ENCODE measurements at regions not wholly inside any gene's neighbourhood (a gene's known extent, or its start where the extent isn't known, plus 50 kb on each side); places are given as distances from the start of the nearest gene placed in this dataset.

DNA sequence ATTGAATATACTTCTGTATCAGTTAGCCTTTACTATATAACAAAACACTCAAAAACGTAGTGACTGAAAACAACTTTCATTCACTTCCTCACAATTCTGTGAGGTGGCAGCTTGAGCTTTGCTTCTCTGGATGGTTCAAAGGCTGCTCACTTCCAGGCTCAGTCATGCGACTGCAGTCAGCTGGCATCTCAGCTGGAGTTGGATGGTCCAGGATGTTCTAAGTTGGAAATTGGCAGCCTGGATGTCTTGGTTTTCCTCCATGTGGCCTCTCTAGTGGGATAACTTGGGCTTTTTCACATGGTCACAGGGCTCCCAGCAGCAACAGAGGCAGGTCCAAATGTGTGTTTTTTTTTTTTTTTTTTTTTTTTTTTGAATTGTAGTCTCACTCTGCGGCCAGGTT lies 204.4 kb downstream of the LACC1 start:
- peaks cover 29 to 36% of the 10 kb centered on the region in 2 experiments for H3K9me3 Mint-ChIP-seq

More for the DNA sequence above, 204.4 kb downstream of the LACC1 start:
- no peak overlapping the region for H3K56ac ChIP-seq (ENCODE audit: insufficient read length, low read depth, low read length)
- peaks cover 9% of the 10 kb centered on the region for H3K27me3 Mint-ChIP-seq (ENCODE audit: low read depth)
- H2AK5ac ChIP-seq (ENCODE audit: insufficient read length, low read length) = no peak overlapping the region
- no peaks in the 10 kb centered on the region for H3K79me1 ChIP-seq (ENCODE audit: insufficient read depth, low read depth, low read length, poor library complexity, severe bottlenecking)
- no peaks in the 10 kb centered on the region for H3K27me3 ChIP-seq (ENCODE audit: insufficient read depth, low read length)
- H3T11ph ChIP-seq (ENCODE audit: low read length) = no peak overlapping the region
- TF ChIP-seq, protein P1, sequence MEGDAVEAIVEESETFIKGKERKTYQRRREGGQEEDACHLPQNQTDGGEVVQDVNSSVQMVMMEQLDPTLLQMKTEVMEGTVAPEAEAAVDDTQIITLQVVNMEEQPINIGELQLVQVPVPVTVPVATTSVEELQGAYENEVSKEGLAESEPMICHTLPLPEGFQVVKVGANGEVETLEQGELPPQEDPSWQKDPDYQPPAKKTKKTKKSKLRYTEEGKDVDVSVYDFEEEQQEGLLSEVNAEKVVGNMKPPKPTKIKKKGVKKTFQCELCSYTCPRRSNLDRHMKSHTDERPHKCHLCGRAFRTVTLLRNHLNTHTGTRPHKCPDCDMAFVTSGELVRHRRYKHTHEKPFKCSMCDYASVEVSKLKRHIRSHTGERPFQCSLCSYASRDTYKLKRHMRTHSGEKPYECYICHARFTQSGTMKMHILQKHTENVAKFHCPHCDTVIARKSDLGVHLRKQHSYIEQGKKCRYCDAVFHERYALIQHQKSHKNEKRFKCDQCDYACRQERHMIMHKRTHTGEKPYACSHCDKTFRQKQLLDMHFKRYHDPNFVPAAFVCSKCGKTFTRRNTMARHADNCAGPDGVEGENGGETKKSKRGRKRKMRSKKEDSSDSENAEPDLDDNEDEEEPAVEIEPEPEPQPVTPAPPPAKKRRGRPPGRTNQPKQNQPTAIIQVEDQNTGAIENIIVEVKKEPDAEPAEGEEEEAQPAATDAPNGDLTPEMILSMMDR (conservative IDR thresholded peaks at IDR 0.05) = no peak
- H3K23me2 ChIP-seq (ENCODE audit: insufficient read length, low read depth, low read length, poor library complexity, severe bottlenecking) = no peaks in the 10 kb centered on the region
- no peak overlapping the region for H3K23ac ChIP-seq (ENCODE audit: insufficient read length, low read depth, low read length)
- H3K18ac ChIP-seq (ENCODE audit: insufficient read length, low read depth, low read length) = no peak overlapping the region
- H3K36me3 Mint-ChIP-seq (ENCODE audit: insufficient read depth in 1 of 3, low read depth in 3 of 3) = peaks cover 23 to 49% (median 36%) of the 10 kb centered on the region in 3 experiments
- H4K91ac ChIP-seq (ENCODE audit: insufficient read length, low read depth, low read length) = no peak overlapping the region
- WGBS (ENCODE audit: extremely low coverage, insufficient read length, low lambda C conversion rate) = no CpG with 5 or more reads among the region's 3 CpGs
- H2AFZ ChIP-seq (ENCODE audit: low read length) = no peak overlapping the region
- no peak overlapping the region for H2BK120ac ChIP-seq (ENCODE audit: low read depth, low read length, poor library complexity, severe bottlenecking)
- H3K4ac ChIP-seq (ENCODE audit: low read depth, low read length) = no peak overlapping the region
- DNase-seq = no peak
- H4K8ac ChIP-seq (replicated peaks; ENCODE audit: insufficient read length, low read depth, low read length) = no peak overlapping the region
- H2BK5ac ChIP-seq (ENCODE audit: insufficient read length, low read length) = no peak overlapping the region
- no peak overlapping the region for H4K5ac ChIP-seq (ENCODE audit: insufficient read length, low read depth, low read length)
- no peak overlapping the region for H3K27ac ChIP-seq (ENCODE audit: insufficient read length, low read depth, low read length)
- no peak overlapping the region for H3K4me3 Mint-ChIP-seq
- no peak overlapping the region for H3K9ac ChIP-seq (ENCODE audit: extremely low read depth, insufficient read length, low read length)
- H3K27ac Mint-ChIP-seq = no peak overlapping the region
- H2BK15ac ChIP-seq (ENCODE audit: low read depth, low read length) = no peak overlapping the region
- H3K79me2 ChIP-seq (ENCODE audit: insufficient read depth, low read length) = no peaks in the 10 kb centered on the region
- no peak overlapping the region for H3K14ac ChIP-seq (ENCODE audit: insufficient read depth, low read length)
- no peak overlapping the region for H3K4me2 ChIP-seq (ENCODE audit: insufficient read depth, insufficient read length, low read length)
- H2BK12ac ChIP-seq (ENCODE audit: insufficient read length, low read depth, low read length) = no peak overlapping the region
- no peaks in the 10 kb centered on the region for H4K20me1 ChIP-seq (ENCODE audit: control insufficient read depth, insufficient read depth, insufficient read length)
- H2BK20ac ChIP-seq (ENCODE audit: low read depth, low read length, poor library complexity, severe bottlenecking) = no peak overlapping the region
- H3K9me3 ChIP-seq (ENCODE audit: control insufficient read depth, low read depth, low read length) = peaks cover 5% of the 10 kb centered on the region
- peaks cover 13 to 19% of the 10 kb centered on the region in 2 experiments for H3K4me1 Mint-ChIP-seq
- no peaks in the 10 kb centered on the region for H3K4me1 ChIP-seq (ENCODE audit: insufficient read depth, low read length)

All from H9 (cell line).